Jurkat, Clone E6-1 (cell line): ENCODE measurements at regions not wholly inside any gene's neighbourhood (a gene's known extent, or its start where the extent isn't known, plus 50 kb on each side); places are given as distances from the start of the nearest gene placed in this dataset.
"Not testable (repeated sequence)": the region's sequence is repeated elsewhere in the genome, so short reads cannot be mapped to it uniquely, and the experiment has no call there.

Experiments
- DNase-seq: peaks from one replicate; pipeline ENCODE4 v3.0.0-alpha.2; 2011; ENCODE audit warnings: low read depth, low spot score
- H3K4me3 ChIP-seq: 2 replicates; pipeline ENCODE4 v1.5.1; 2011; ENCODE audit warnings: mild to moderate bottlenecking, low read length, control low read depth, moderate library complexity

DNA sequence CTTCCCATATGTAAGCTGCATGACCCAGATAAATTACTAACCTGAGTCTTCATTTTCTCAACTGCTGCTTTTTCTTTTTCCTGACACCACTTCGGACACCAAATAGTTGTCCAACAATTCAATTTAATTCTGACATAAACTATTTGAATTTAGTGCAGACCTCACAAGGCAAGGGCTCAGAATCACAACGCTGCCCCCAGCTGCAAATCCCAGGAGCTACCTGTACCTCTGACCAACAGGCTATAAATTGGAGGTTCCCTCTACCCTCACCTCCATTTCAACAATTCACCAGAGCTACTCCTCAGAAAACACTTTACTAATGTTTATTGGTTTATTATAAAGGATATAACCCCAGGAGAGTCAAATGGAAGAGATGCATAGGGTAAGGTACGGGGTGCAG is 737.6 kb downstream of the NTRK3 start:
- no peak overlapping the region for H3K4me3 ChIP-seq
- DNase-seq: no peak

DNA sequence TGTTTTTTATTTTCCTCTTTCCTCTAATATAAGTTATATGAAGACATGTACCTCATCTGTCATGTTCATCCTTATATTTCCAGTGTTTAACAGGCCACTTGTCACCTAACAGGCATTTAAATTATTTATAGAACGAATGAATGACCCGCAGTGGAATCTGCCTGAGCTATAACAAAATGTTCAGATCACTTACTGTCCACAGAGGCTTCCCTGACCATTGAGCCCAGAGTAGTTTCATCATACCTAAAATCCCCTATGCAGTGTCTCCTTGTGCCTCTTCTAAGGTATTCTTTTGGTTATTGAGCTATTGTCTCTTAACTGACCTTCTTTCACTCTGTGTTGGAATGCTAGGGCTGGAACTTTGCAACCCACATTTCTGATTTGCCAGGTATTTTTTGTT is 748.5 kb downstream of the NTRK3 start:
- DNase-seq: no peak
- no peak overlapping the region for H3K4me3 ChIP-seq

DNA sequence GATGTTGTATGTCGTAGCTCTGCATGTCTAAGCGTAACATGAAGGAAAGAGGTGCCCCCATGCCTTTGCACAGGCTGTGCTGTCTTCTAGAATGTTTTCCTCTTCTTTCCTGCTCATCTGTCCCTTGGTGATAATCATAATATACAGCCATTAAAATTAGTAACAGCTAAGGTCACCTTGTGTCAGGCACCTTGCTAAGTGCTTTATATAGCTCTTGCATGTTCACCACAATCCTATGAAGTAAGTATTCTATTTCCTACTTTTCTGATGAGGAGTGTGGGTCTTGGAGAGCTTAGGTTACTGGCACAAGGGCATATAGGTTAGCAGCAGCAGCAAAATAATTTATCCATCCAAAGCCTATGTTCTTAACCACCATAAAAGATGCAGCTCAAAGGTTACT is 754.4 kb downstream of the NTRK3 start:
- no peak overlapping the region for H3K4me3 ChIP-seq
- no peak for DNase-seq

DNA sequence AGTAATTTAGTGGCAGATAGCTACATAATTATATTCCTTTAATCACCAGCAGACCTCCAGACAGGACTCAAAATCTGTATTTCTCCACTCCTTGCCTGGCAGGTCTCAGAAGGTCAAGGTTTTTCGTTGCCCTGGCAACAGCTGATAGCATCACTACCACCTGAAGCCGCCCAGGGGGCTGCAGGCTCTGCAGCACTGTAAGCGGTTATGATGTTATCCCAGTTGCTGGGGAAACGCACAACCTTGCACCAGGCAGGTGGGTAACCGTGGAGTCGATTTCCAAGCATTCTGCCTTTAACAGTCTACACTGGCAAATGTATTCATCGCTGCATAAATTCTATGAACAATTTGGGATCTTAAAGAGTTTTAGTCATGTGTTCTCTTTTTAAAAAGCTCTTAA is 756.3 kb downstream of the NTRK3 start:
- DNase-seq: no peak

DNA sequence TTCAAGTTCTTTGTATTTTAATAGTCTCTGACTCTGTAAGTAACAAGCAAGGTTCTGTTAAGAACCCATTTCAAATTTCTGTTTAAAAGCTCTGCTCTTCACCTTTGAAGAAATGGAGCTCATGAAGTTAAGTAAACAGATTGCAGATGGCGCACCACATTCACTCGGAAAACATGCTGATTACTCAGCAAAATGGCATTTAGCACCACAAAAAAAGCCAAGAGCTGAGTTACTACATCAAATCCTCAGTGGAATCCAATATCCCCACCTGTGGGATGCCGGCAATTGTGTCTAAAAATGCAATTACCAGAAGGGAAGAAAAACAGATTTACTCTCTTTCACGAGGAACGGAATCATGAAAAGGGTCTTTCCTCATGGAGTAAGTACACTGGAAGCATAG is 758.0 kb downstream of the NTRK3 start:
- no peak overlapping the region for H3K4me3 ChIP-seq
- DNase-seq: no peak

More for the DNA sequence above, 756.3 kb downstream of the NTRK3 start:
- H3K4me3 ChIP-seq: no peak overlapping the region

DNA sequence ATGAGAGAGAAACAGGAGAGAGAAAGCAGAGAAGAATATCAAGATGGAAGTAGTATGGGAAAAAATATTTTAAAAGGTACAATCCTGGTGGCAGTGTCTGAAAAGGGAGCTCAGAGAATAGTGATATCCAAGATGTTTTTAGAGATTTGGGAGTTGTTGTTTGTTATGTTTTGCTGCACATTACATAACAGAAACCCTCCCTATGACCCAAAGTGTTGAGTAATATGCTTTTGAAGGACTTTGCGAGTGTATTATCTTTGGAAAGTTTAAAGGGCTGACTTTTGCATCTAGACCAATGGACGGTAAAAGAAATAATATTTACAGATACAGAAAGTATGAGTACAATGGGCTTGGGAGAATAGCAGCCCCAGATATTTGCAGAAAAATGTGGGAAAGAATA is 759.7 kb downstream of the NTRK3 start:
- no peak overlapping the region for H3K4me3 ChIP-seq
- DNase-seq: no peak

DNA sequence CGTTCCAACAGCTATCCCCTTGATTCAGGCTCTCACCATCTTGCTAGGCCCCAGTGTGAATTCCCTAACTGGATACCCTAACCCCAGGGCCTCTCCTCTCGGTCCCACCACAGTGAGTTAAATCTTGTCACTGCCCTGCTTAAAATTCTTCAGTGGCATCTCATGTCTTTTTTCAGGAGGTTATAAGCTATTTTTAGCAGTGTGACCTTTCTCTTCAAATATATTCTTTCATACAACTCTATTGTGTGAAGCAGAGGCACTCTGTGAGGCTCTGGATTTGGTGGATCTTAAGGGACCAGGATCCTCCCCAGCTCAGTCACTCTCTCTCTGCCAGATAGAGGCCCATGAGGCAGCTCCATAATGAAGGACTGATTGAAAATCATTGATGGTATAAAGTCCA is 760.4 kb downstream of the NTRK3 start:
- H3K4me3 ChIP-seq: no peak overlapping the region
- DNase-seq: no peak

DNA sequence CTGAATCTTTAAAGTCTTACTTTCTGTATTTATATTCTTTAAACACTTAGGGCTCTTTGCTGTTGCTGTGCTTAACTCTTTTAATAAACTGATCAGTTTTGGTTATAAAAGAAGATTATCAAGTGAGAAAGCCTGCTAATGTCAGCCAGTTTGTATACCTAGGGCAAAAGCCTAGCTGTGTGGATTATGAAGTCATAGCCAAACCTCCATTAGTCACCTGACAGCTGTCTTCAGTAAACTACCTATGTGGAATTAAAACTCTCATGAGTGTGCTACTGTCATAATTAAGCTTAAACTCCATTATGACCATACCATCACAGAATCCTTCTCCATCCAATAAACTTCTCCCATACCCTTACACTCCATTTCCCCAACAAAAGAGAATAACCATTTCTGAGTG is 762.7 kb downstream of the NTRK3 start:
- no peak for DNase-seq
- no peak overlapping the region for H3K4me3 ChIP-seq

DNA sequence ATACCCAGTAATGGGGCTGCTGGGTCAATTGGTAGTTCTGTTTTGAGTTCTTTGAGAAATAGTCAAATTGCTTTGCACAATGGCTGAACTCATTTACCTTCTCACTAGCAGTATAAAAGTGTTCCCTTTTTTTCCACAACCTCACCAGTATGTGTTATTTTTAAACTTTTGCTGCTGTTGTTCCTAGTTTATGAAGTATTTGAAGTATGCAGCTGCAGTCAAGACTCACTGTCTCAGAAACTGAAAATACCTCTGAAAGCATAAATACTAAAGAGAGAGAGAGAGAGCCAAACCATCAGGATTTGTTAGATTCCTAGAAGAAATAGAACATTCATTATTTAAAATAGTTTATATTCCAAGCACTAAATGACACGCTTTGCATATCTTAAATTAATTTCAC is 764.2 kb downstream of the NTRK3 start:
- DNase-seq: no peak
- no peak overlapping the region for H3K4me3 ChIP-seq

DNA sequence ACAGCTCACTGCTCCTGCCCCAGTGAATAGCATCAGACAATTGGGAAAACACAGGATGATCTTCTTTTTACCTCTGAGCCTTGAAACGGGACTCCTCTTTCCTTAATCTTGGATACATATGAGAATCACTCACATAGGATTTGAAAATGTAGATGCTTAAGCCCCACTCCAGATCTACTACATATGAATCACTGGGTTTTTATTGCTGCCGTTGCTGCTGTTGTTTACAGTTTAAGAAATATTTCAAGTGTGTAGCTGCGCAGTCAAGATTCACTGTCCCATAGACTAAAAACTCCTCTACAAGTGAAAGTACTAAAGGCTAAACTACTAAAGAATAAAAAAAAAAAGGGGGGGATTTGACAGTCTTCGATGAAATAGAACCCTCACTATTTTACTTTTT is 765.9 kb downstream of the NTRK3 start:
- H3K4me3 ChIP-seq: no peak overlapping the region
- DNase-seq: no peak

DNA sequence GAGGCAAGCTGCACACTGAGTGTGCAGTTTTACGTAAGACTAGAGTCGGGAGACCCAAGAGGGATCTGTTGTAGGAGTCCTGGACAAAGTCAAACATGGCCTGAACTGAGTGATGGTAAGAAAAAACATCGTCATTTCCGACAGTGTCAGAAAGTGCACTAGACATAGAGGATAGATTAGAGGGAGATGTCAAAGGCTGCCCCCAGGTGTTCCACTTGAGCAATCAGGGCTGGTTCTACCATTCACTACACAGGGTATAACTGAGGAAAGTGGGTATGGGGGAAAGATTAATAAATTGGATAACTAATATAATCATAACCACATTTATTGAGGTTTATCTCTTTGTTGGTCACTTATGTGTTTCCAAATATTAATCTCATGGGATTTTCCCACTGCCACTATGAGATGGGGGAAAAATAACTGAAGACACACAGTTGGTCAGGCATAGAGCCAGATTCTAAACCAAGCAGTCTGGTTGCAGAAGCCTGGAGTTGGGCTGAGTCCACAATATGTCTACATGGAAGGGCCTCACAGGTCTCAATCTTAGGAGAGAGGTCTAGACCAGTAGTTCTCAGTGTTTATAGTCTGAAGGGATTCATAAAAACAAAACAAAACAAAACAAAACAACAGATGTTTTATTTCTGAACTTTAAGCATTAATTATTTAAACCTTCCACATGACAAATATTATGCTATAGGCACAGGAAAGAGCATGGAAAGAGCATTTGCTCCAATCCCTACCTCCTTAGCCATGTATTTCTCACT is 766.5 kb downstream of the NTRK3 start:
- no peak overlapping the region for H3K4me3 ChIP-seq
- peak; percentile 6 for DNase-seq

DNA sequence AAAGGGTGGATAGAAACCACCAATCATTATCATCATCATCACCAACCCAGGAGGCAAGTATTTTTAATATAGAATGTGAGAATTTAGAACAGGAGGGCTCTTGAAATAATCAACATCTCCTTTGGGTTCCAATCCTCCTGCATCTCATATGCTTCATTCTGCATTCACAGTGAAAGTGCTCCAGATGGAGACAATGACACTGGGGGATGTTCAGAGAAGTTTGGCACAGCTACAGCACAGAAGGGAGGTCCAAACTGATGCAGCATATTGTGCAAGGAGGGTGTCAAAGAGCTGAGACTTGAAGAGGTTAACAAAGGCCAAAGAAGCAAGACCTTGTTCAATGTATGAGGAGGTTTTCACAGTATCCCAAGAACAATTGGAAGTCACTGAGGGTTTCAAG is 767.1 kb downstream of the NTRK3 start:
- no peak for DNase-seq

DNA sequence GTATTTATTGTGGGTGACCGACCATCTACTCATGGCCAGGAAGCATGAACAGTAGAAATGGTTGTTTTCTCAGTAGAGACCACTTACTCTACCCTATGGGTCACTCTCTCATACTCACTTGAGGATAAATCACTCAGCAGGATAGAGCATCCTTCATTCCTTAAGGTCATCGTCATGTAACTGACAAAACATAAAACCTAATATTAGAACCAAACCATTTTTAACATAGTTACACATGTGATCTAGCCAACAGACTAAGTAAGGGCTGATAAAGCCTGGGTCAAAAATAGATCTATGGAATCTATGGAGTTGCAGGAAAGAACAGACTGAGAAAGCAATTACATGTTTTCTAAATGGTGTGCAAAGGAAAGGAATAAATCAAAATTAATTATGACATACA is 769.1 kb downstream of the NTRK3 start:
- no peak overlapping the region for H3K4me3 ChIP-seq
- no peak for DNase-seq

More for the DNA sequence above, 767.1 kb downstream of the NTRK3 start:
- no peak overlapping the region for H3K4me3 ChIP-seq

DNA sequence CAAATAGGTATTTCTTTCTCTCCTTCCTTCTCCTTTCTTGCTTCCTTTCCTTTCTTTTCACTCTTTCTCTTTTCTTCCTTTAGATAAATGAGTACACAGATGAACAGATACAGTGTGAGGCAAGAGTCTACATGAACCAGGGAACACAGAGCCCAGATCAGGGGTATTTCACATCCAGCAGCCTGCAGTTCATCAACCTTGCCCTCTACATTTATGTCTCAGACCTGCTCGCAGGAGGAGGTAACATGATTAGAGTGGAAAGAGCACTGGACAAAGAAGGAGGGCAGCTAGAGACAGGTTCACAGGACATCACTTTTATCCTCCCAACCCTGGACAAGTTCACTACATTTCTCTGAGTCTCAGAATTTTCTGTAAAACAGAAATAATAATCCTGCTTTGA is 773.1 kb downstream of the NTRK3 start:
- no peak overlapping the region for H3K4me3 ChIP-seq
- DNase-seq: no peak

DNA sequence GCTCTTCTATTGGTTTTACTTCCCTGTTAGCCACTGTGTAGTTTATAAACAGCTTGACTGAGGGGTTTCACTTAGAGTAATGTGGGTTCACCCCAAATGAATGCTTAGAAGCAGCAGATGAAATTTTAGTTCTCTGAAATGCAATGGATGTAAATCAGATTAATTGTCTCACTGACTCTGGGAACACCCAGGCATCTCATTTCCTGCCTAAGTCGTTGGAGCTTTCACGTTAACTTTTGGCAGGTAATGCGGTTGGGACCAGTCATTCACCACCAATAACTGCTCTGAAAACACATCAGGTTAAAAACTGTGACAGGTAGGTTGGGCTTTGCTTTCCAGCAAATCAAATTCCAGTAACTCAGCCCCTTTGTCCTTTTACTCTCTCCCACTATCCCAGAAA is 775.4 kb downstream of the NTRK3 start:
- no peak for DNase-seq
- H3K4me3 ChIP-seq: no peak overlapping the region

DNA sequence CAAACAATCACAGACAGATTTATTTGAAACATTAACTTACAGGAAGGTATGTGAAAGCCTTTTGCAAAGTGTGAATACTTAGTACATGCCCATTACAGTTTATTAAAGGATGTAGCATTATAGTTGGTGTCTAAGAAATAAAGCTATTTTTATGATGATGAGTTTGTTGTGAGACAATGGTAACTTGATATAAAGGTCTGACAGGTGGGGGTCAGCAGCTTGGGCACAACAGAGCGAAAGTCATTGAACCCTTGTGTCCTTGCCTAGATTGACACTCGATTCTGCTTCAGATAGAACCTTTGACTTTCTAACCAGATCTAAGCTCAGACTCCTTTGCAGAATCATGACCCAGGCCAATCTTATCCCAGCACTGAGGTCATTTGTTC is 777.9 kb downstream of the NTRK3 start:
- no peak overlapping the region for H3K4me3 ChIP-seq
- DNase-seq: no peak

DNA sequence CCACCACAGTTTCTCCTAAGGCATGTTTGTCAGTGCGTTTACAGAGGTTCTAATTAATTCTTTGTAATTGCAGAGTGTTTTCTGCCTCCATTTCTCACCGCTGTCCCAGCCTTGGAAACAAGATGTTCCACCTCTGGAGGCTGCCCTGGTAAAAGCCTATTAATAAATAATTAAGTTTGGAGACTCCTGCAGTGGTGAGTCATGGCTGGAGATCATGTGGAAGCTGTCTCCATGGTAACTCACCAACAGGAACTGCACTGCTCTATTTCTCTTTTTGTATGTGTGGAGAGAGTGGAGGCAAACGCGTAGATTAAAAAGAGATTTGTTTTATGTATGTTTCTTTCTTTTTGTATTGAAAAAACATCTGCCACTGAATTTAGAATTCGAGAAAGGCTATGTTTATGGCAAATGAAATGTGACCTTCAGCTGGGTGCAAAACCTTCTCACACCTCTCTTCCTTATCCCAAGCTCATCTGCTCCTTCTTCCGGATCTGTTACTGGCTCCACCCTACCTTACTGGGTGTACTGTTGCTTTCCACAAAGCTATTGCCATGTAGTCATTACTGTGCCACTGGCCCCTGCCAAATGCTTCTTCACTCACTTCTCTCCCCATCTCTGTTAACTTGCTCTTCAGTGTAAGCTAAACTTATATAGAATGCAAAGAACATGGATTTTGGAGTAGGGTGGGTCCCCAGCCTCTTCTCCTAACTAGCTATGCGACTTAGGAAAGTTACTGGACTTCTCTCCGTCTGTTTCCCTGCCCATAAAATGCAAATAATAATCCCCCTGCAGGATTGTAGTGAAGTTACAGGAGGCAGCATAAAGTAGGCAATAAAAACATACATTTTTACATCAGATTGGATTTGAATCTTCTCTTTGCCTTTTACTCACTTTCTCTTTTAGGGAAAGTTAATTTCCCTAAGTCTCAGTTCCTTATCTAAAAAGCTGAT is 778.5 kb downstream of the NTRK3 start:
- DNase-seq: no peak
- no peak overlapping the region for H3K4me3 ChIP-seq

DNA sequence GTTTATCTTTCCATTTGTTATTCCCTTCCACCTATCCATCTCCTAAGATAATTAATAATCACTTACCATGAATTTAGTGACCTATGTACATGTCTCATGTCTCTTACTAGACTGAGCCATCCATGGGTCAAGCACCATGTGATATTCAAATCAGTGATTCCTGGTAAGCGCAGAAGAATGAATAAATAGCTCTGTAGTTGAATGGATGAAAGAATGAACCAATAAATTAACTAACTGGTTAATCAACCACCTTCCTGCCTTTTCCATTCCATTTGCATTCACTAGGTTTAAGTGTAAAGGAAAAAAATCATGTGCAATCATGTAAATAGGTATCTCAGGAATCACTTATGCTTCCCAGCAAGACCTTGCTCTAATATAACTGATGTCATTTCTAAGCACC is 779.5 kb downstream of the NTRK3 start:
- H3K4me3 ChIP-seq: no peak overlapping the region
- no peak for DNase-seq

DNA sequence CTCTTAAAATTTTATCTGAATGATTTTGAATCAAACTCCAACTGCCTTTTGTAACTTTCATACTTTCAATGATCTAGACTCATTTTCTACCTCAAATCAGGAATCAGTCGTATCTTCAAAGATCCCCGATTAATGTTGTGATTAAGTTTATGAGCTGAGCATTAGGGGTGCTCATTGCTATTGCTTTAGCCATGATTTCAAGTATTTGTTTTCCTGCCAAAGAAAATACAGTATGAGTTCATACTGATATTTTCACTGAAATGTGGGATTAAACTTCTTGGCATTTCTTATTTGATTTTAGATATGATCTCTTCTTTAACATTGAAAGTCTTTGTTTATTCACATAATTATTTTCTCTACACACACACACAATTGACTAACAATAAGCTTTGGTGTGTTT is 785.6 kb downstream of the NTRK3 start:
- DNase-seq: no peak
- no peak overlapping the region for H3K4me3 ChIP-seq

DNA sequence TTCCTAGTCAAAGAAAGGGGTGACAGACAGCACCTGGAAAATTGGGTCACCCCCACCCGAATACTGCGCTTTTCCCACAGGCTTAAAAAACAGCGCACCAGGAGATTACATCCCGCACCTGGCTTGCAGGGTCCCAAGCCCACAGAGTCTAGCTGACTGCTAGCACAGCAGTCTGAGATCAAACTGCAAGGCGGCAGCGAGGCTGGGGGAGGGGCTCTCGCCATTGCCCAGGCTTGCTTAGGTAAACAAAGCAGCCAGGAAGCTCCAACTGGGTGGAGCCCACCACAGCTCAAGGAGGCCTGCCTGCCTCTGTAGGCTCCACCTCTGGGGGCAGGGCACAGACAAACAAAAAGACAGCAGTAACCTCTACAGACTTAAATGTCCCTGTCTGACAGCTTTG is 792.6 kb downstream of the NTRK3 start:
- not testable (repeated sequence) for H3K4me3 ChIP-seq, DNase-seq
